CD14-positive monocyte (primary cell): ENCODE measurements at regions not wholly inside any gene's neighbourhood (a gene's known extent, or its start where the extent isn't known, plus 50 kb on each side); places are given as distances from the start of the nearest gene placed in this dataset.
A peak's percentile ranks its signal among the peaks of the same experiment; 100 is the strongest.

Experiments
- DNase-seq, 3 donors: peaks; one replicate each; pipeline ENCODE4 v3.0.0-alpha.2; 2011 to 2022
- H2AFZ ChIP-seq: 2 replicates; pipeline ENCODE4 v1.6.0; 2012; ENCODE audit warnings: mild to moderate bottlenecking, low read depth, low read length, inconsistent platforms; ENCODE audit not compliant: insufficient read depth, poor library complexity, severe bottlenecking
- H3K27ac ChIP-seq, 2 donors: 1 replicate in 1 of 2; 2 replicates in 1 of 2; pipeline ENCODE4 v1.5.1; 2012 to 2013; ENCODE audit warnings: low read length in 2 of 2, control low read depth in 1 of 2, inconsistent platforms in 1 of 2, low read depth in 1 of 2, mild to moderate bottlenecking in 1 of 2
- H3K27me3 ChIP-seq, 2 donors: one replicate each; pipeline versions ENCODE4 v1.6.0 to v1.6.1; 2011 to 2013; ENCODE audit warnings: low read length in 2 of 2; ENCODE audit not compliant: control insufficient read depth in 2 of 2, insufficient read depth in 2 of 2
- H3K36me3 ChIP-seq, 2 donors: replicated peaks in 1 of 2; 1 replicate in 1 of 2; 2 replicates in 1 of 2; pipeline versions ENCODE4 v1.5.1 to v1.6.1; 2012 to 2013; ENCODE audit warnings: low read length in 2 of 2, control low read depth in 1 of 2, inconsistent platforms in 1 of 2, mild to moderate bottlenecking in 1 of 2; ENCODE audit not compliant: insufficient read depth in 2 of 2, control insufficient read depth in 1 of 2
- H3K4me1 ChIP-seq, 2 donors: 1 replicate in 1 of 2; 2 replicates in 1 of 2; pipeline versions ENCODE4 v1.5.1 to v1.6.1; 2012 to 2013; ENCODE audit warnings: low read length in 2 of 2, control low read depth in 1 of 2, inconsistent platforms in 1 of 2, mild to moderate bottlenecking in 1 of 2, moderate library complexity in 1 of 2; ENCODE audit not compliant: insufficient read depth in 2 of 2, control insufficient read depth in 1 of 2
- H3K4me2 ChIP-seq: replicated peaks from 2 replicates; pipeline ENCODE3; 2012; ENCODE audit warnings: low read length, moderate library complexity, mild to moderate bottlenecking; ENCODE audit not compliant: poor library complexity, severe bottlenecking; ENCODE audit errors: extremely low read depth
- H3K4me3 ChIP-seq, 3 experiments: fragments of 200-600 bp in 1 of 3; sonication (generic) in 1 of 3; replicated peaks in 1 of 3; 1 replicate in 2 of 3; 2 replicates in 1 of 3; pipeline ENCODE4 v1.5.1; 2011 to 2013; ENCODE audit warnings: low read length in 3 of 3, mild to moderate bottlenecking in 3 of 3, control low read depth in 2 of 3, low read depth in 2 of 3, inconsistent platforms in 1 of 3, moderate library complexity in 1 of 3
- H3K79me2 ChIP-seq: 2 replicates; pipeline ENCODE4 v1.6.0; 2012; ENCODE audit warnings: mild to moderate bottlenecking, control low read depth, inconsistent platforms, low read length, moderate library complexity; ENCODE audit not compliant: insufficient read depth
- H3K9ac ChIP-seq: 2 replicates; pipeline ENCODE4 v1.6.0; 2017; ENCODE audit warnings: low read length, mild to moderate bottlenecking; ENCODE audit not compliant: insufficient read depth, poor library complexity, severe bottlenecking
- H3K9me3 ChIP-seq, 2 donors: replicated peaks in 1 of 2; 1 replicate in 1 of 2; 2 replicates in 1 of 2; pipeline versions ENCODE4 v1.5.1 to v1.6.1; 2012 to 2013; ENCODE audit warnings: low read length in 2 of 2, control low read depth in 1 of 2; ENCODE audit not compliant: control insufficient read depth in 1 of 2, insufficient read depth in 1 of 2
- H4K20me1 ChIP-seq: 2 replicates; pipeline ENCODE4 v1.6.0; 2012; ENCODE audit warnings: mild to moderate bottlenecking, low read length, control low read depth, moderate library complexity; ENCODE audit not compliant: insufficient read depth
- H3K27ac Mint-ChIP-seq, 7 donors: one replicate each; pipeline ENCODE4 v1.8.0; 2020; ENCODE audit warnings: mild to moderate bottlenecking in 7 of 7, mixed read lengths in 7 of 7, moderate library complexity in 6 of 7, inconsistent platforms in 2 of 7
- H3K27me3 Mint-ChIP-seq, 3 donors: one replicate each; pipeline ENCODE4 v1.8.0; 2021 to 2022; ENCODE audit warnings: low read depth in 3 of 3, mild to moderate bottlenecking in 3 of 3, mixed read lengths in 3 of 3, moderate library complexity in 3 of 3, inconsistent platforms in 1 of 3
- H3K36me3 Mint-ChIP-seq, 2 donors: one replicate each; pipeline ENCODE4 v1.8.0; 2020; ENCODE audit warnings: mixed read lengths in 2 of 2, inconsistent platforms in 1 of 2, mild to moderate bottlenecking in 1 of 2
- H3K4me1 Mint-ChIP-seq: one replicate; pipeline ENCODE4 v1.8.0; 2020; ENCODE audit warnings: mild to moderate bottlenecking, mixed read lengths
- H3K4me3 Mint-ChIP-seq, 2 donors: one replicate each; pipeline ENCODE4 v1.8.0; 2020; ENCODE audit warnings: mild to moderate bottlenecking in 2 of 2, mixed read lengths in 2 of 2, moderate library complexity in 1 of 2
- H3K9me3 Mint-ChIP-seq, 7 donors: one replicate each; pipeline ENCODE4 v1.8.0; 2020 to 2022; ENCODE audit warnings: mixed read lengths in 7 of 7, mild to moderate bottlenecking in 6 of 7, moderate library complexity in 6 of 7, inconsistent platforms in 2 of 7
- CTCF ChIP-seq: fragments of 200-600 bp; IDR thresholded peaks from one replicate; pipeline ENCODE4 v1.8.0; 2022; ENCODE audit warnings: antibody characterized with exemption, mild to moderate bottlenecking
- WGBS: methylation state at CpG from one replicate; pipeline ENCODE4 v1.1.5; 2013; ENCODE audit warnings: missing lambda C conversion rate; ENCODE audit not compliant: insufficient coverage; 5-methylcytosine and 5-hydroxymethylcytosine counted together
- intact Hi-C, 2 donors: fragments of 100-400 bp; cut with micrococcal nuclease; formaldehyde crosslinking; loops; one replicate each; pipeline versions ENCODE4 v1.15.0 to v1.15.1; 2023

GRCh38 chr22:46077669-46078099 lies 72.6 kb upstream of the PPARA start:
- Mint-ChIP-seq H3K27me3 (no peaks in the 10 kb centered on the region), H3K9me3 (no peaks in the 10 kb centered on the region), H3K4me1 (peaks cover 33% of the 10 kb centered on the region), H3K36me3 (peaks cover 22 to 54% of the 10 kb centered on the region in 2 donors), H3K4me3 (no peak overlapping the region), H3K27ac (peak overlapping the region in 2 of 7 donors; percentile 12 to 75)
- peaks cover 23 to 27% of the 10 kb centered on the region in 2 donors for H3K4me1 ChIP-seq
- no peak for TF ChIP-seq CTCF
- H3K9ac ChIP-seq = no peak overlapping the region
- no peaks in the 10 kb centered on the region for H3K27me3 ChIP-seq
- peaks cover 6 to 41% of the 10 kb centered on the region in 2 donors for H3K36me3 ChIP-seq
- DNase-seq = no peak
- H3K9me3 ChIP-seq = no peaks in the 10 kb centered on the region
- H2AFZ ChIP-seq = no peak overlapping the region
- H3K27ac ChIP-seq = no peak overlapping the region
- intact Hi-C loops = loop anchor here in 1 of 2 donors (5.0 kb wide), 1 partner anchor 35 kb away; no protein-coding TSS in a partner anchor
- no peak overlapping the region for H3K4me2 ChIP-seq
- H3K4me3 ChIP-seq = no peak overlapping the region
- 95% methylated on average over 3 of the region's 12 CpGs for WGBS
- H3K79me2 ChIP-seq = peaks cover 98% of the 10 kb centered on the region
- H4K20me1 ChIP-seq = peaks cover 99% of the 10 kb centered on the region

- no peak overlapping the region for H3K9ac ChIP-seq
- H3K4me3 ChIP-seq = no peak overlapping the region
- no peak overlapping the region for H2AFZ ChIP-seq
- H3K4me3 Mint-ChIP-seq = no peak overlapping the region
- H3K4me1 ChIP-seq = peaks cover 15 to 19% of the 10 kb centered on the region in 2 donors
- WGBS = 96% methylated on average over 38 of the region's 40 CpGs
- no peak for TF ChIP-seq CTCF
- no peaks in the 10 kb centered on the region for H3K27me3 ChIP-seq
- no peak overlapping the region for H3K4me2 ChIP-seq
- no peak for DNase-seq
- peaks cover 6 to 47% of the 10 kb centered on the region in 2 donors for H3K36me3 ChIP-seq
- intact Hi-C loops = loop anchor here in 1 of 2 donors (5.0 kb wide), 1 partner anchor 34 kb away; no protein-coding TSS in a partner anchor
- peaks cover 98% of the 10 kb centered on the region for H3K79me2 ChIP-seq
- no peak overlapping the region for H3K27ac ChIP-seq
- peaks cover 99% of the 10 kb centered on the region for H4K20me1 ChIP-seq
- peaks cover 26% of the 10 kb centered on the region for H3K4me1 Mint-ChIP-seq
- H3K9me3 ChIP-seq = no peaks in the 10 kb centered on the region
- H3K27me3 Mint-ChIP-seq = no peaks in the 10 kb centered on the region
- H3K36me3 Mint-ChIP-seq = peaks cover 21 to 61% of the 10 kb centered on the region in 2 donors
- no peaks in the 10 kb centered on the region for H3K9me3 Mint-ChIP-seq
- no peak overlapping the region for H3K27ac Mint-ChIP-seq
Observed at GRCh38 chr22:46078241-46079092, 71.9 kb upstream of the PPARA start.
